Central memory CD8-positive, alpha-beta T cell (primary cell): ENCODE measurements at regions not wholly inside any gene's neighbourhood (a gene's known extent, or its start where the extent isn't known, plus 50 kb on each side); places are given as distances from the start of the nearest gene placed in this dataset.

ENCODE experiments used
- ATAC-seq: fragments of 150-1000 bp; cut with Tn5 transposase; replicated peaks from 2 replicates; pipeline ENCODE4 v1.10.0; 2022; ENCODE audit warnings: mild to moderate bottlenecking, moderate FRiP score, moderate number of reproducible peaks; ENCODE audit not compliant: poor library complexity, severe bottlenecking; ENCODE audit errors: extremely low read depth
- DNase-seq, 2 donors: peaks; one replicate each; pipeline ENCODE4 v3.0.0; 2021; ENCODE audit warnings: low spot score in 2 of 2
- H3K27ac Mint-ChIP-seq: one replicate; pipeline ENCODE4 v1.8.0; 2022; ENCODE audit warnings: low read depth, mild to moderate bottlenecking, moderate library complexity, mixed read lengths
- H3K27me3 Mint-ChIP-seq: one replicate; pipeline ENCODE4 v1.8.0; 2022; ENCODE audit warnings: mixed read lengths
- H3K36me3 Mint-ChIP-seq: one replicate; pipeline ENCODE4 v1.8.0; 2022; ENCODE audit warnings: mild to moderate bottlenecking, moderate library complexity, mixed read lengths; ENCODE audit not compliant: insufficient read depth
- H3K4me1 Mint-ChIP-seq: one replicate; pipeline ENCODE4 v1.8.0; 2022; ENCODE audit warnings: mixed read lengths
- H3K4me3 Mint-ChIP-seq: one replicate; pipeline ENCODE4 v1.8.0; 2022; ENCODE audit warnings: mild to moderate bottlenecking, moderate library complexity, mixed read lengths
- H3K9me3 Mint-ChIP-seq: one replicate; pipeline ENCODE4 v1.8.0; 2022; ENCODE audit warnings: mixed read lengths

DNA sequence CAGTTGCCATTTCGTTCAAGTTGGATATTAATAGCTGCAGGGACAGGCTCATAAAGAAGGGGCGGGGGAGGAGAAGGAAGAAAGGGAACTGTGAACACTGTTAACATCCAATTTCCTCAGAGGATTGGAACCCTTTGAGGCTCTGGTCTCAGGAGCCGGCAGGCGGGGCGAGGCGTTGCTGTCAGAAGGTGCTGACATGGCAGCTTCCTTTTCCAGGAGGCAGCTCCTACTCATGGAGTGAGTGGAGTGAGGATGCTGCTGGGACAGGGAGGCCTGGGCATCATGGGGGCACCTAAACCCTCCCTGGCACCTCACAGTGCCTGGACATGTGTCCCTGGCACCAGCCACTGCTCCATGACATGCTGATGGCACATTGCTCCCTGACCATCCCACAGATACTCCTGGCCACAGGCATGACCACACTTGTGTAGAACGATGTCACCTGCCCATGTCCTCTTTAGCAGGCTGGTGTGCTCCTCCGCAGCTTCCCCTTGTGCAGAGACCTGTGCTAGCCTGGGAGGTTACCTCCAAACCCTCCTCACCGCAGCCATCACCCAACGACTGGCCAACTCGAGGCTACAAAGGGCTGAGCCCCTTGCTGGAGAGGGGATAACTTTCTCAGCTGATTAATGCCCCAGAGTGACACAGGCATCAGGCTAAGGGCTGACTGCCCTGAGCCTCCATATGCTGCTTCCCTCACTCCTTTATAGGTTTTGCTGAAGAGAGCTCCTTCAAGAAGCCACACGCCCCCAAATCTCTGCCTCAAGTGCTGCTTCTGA, 79.6 kb upstream of the NECTIN1 start:
- DNase-seq (no peak), ATAC-seq (no peak)
- Mint-ChIP-seq H3K36me3 (no peaks in the 10 kb centered on the region), H3K27me3 (peaks cover 50% of the 10 kb centered on the region), H3K27ac (no peak overlapping the region), H3K4me3 (no peak overlapping the region), H3K4me1 (no peaks in the 10 kb centered on the region), H3K9me3 (no peaks in the 10 kb centered on the region)

DNA sequence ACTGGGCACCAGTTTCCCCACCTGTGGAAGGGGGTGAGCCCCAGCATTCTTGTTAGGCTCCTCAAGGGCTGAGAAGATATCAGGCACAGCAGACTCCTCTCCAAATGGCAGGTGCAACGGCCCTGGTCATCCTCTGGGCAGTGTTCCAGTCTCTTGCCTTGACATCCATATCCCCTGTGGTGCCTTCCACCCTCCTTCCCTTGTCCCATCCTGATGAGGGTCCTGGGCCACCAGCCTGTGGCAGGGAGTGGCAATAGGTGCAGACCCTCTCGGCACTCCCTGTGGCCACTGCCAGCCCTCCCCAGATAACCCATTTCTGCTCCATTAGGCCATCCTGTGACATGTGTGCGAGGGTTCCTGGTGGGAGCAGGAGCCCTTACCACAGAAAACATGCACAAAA, 78.8 kb upstream of the NECTIN1 start:
- H3K4me1 Mint-ChIP-seq, result no peaks in the 10 kb centered on the region
- ATAC-seq, result no peak
- H3K9me3 Mint-ChIP-seq, result no peaks in the 10 kb centered on the region
- no peak overlapping the region for H3K27ac Mint-ChIP-seq
- no peaks in the 10 kb centered on the region for H3K36me3 Mint-ChIP-seq
- H3K4me3 Mint-ChIP-seq, result no peak overlapping the region
- peaks cover 50% of the 10 kb centered on the region for H3K27me3 Mint-ChIP-seq
- no peak for DNase-seq

DNA sequence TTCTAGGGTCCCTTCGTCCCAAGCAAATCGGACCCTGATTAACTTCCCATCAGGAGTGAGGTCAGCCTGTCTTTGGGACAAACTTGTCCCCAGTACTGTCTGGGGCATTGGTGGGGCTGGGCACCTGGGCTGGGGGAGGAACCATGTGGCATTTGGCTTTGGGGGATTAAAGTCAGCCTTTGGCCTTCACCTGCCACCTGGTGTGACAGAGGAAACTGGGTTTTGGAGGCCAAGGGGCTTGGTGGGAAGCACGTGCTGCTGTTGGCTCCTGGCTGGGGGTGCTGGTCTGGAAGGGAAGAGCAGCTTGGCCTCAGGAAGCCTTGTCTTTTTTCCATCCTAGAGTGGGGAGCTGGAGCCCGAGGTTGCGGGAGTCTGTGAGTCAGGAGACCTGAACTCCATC, 78.4 kb upstream of the NECTIN1 start:
- Mint-ChIP-seq H3K36me3 (no peaks in the 10 kb centered on the region), H3K4me1 (no peaks in the 10 kb centered on the region), H3K27ac (no peak overlapping the region), H3K9me3 (no peaks in the 10 kb centered on the region), H3K4me3 (no peak overlapping the region), H3K27me3 (peaks cover 50% of the 10 kb centered on the region)
- DNase-seq, result no peak
- no peak for ATAC-seq

DNA sequence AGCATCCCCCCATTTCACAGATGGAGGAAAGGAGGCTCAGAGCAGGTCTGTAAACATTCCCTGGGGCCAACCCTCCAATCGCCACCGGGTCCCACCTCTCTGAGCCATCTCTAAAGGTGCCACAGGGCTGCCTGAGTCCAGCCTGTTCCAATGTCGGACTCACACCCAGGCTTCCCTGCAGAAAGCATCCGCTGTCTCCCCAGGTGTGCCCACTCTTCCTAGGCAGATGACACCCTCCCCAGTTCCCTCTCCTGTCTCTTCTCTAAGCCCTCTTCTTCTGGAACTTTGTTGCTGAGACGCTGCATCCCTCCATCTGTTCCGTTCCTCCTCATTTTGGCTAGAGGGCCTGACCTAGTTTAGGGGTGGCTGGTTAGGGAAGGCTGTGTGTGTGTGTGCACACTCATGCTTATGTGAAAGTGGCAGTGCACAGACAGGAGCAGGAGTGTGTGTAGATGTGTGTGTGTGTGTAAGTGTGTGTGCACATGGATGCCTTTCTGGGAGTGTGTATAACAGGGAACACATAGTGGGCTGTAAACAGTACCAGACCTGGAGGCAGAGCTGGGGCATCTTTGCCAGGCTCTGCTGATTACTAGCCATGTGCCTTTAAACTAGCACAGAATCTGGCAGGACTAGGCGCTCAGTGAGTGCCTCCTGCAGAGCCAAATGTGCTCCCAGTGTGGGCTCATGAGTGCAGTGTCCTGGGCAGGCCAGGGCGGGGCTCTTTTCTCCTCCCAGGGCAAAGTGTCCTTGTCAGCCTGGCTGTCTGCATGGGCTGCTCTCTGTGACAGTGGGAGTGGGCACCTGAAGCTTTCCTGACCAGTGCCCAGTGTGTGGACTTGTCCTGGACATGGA, 77.3 kb upstream of the NECTIN1 start:
- Mint-ChIP-seq H3K36me3 (no peaks in the 10 kb centered on the region), H3K9me3 (no peaks in the 10 kb centered on the region), H3K27ac (no peak overlapping the region), H3K4me3 (no peak overlapping the region), H3K4me1 (no peaks in the 10 kb centered on the region), H3K27me3 (peaks cover 47% of the 10 kb centered on the region)
- DNase-seq, result no peak
- no peak for ATAC-seq

DNA sequence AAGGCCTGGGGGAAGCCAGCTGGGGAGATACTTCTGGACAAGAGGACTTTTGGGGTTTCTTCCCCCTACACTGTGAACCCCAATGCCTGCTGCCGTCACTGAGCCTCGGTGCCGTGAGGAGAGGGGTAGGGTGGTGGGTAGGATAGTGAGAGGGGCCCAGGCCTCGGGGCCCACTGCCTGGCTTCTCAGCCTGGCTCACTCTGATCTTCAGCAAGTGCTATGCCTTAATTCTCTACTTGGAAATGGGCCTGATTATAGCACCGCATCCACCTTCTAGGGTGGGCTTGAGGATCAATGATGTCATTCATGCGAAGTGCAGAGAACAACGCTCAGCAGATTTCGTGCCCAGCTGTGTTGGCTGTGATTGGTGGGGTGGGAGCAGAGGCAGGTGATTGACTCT, 76.7 kb upstream of the NECTIN1 start:
- H3K27me3 Mint-ChIP-seq, result peaks cover 49% of the 10 kb centered on the region

DNA sequence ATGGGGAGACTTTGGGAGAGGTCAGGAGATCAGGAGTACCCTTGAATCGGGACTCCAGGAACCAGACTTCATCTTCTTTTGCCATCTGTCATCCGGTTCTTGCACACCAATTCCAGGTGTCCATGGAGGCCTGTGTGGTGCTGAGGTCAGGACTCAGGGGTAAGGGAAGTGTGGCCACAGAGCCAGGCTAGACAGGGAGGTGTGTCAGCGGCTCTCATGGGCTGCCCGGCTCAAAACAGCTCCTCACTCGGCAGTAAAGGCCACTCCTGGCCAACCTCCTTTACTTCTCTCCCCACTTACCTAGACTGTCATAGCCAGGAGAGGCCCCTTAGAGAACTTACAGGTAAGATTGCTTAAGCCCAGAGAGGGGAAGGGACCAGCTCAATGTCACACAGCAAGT, 75.7 kb upstream of the NECTIN1 start:
- Mint-ChIP-seq H3K4me1 (no peaks in the 10 kb centered on the region), H3K36me3 (no peaks in the 10 kb centered on the region), H3K27ac (no peak overlapping the region), H3K27me3 (peaks cover 45% of the 10 kb centered on the region), H3K9me3 (no peaks in the 10 kb centered on the region), H3K4me3 (no peak overlapping the region)
- ATAC-seq (no peak), DNase-seq (no peak)

More for the DNA sequence above, 76.7 kb upstream of the NECTIN1 start:
- H3K36me3 Mint-ChIP-seq, result no peaks in the 10 kb centered on the region
- no peaks in the 10 kb centered on the region for H3K4me1 Mint-ChIP-seq
- no peak overlapping the region for H3K27ac Mint-ChIP-seq
- ATAC-seq (no peak), DNase-seq (no peak)
- H3K4me3 Mint-ChIP-seq, result no peak overlapping the region
- H3K9me3 Mint-ChIP-seq, result no peaks in the 10 kb centered on the region

DNA sequence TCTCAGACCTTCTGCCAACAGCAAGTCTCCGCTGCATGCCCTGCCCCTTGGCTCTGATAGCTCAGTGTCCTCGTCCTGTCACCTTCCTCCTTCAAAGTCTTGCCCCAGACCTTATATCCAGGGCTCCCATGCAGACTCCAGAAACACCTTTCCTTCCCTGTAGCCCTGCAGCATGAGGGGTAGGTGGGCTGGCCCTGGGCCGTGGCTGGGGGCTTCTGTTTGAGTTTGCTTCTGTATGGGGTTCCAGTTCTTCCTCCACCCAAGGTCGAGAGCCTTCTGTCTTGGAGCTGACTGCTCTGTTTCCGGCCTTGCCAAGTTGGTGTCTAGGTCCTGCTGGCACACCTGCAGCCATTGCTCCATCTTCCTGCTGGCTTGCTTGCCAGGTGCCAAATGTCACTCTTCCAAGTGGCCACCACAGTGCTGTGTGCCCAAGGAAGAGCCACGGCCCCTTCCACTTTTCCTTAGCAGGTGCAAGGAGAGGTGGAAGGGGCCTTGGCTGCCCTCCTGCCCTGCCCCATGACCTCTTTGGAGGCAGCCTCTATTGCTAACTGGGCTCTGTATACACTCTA, 74.8 kb upstream of the NECTIN1 start:
- peaks cover 45% of the 10 kb centered on the region for H3K27me3 Mint-ChIP-seq
- no peak overlapping the region for H3K27ac Mint-ChIP-seq
- H3K9me3 Mint-ChIP-seq, result no peaks in the 10 kb centered on the region
- no peak for ATAC-seq
- no peak for DNase-seq
- no peak overlapping the region for H3K4me3 Mint-ChIP-seq
- H3K4me1 Mint-ChIP-seq, result no peaks in the 10 kb centered on the region
- H3K36me3 Mint-ChIP-seq, result no peaks in the 10 kb centered on the region

DNA sequence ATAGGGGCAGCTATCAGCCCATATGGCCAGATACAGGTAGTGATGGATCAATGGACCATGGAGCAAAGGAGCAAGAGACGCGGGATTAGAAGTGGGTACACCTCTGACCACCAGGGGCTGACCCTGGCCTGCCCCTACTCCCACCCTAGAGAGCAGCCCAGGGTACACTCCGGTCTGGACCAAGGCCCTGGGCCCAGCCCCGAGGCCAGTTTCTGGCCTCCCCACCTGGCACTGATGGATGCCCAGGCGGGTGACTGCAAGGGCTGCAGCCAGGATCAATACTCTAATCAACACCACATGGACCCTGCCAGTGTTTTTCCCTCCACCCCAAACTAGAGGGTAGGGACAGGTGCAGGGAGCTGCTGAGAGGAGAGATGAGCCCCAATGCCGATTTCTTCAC, 74.1 kb upstream of the NECTIN1 start:
- no peaks in the 10 kb centered on the region for H3K9me3 Mint-ChIP-seq
- H3K4me1 Mint-ChIP-seq, result no peaks in the 10 kb centered on the region
- H3K36me3 Mint-ChIP-seq, result no peaks in the 10 kb centered on the region
- DNase-seq, result no peak
- H3K4me3 Mint-ChIP-seq, result no peak overlapping the region
- H3K27ac Mint-ChIP-seq, result no peak overlapping the region
- H3K27me3 Mint-ChIP-seq, result peaks cover 42% of the 10 kb centered on the region
- no peak for ATAC-seq

DNA sequence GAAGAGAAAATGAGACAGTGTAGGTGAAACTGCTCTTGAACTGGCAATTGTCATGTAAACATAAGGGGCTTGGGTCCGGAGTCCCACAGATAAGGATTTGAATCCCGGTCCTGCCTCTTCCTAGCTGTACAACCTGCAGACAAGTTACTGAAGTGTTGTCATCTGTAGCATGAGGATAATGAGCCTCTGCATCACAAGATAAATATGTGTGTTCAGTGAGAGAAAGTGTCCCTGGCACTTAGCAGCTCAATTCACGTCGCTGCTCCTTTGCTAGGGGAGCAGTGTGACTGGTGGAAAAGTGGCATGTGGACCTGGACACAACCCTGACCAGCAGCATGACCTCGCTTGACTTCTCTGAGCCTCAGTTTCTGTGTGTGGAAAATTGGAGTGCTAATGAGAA, 73.7 kb upstream of the NECTIN1 start:
- H3K36me3 Mint-ChIP-seq, result no peaks in the 10 kb centered on the region
- H3K4me1 Mint-ChIP-seq, result no peaks in the 10 kb centered on the region
- H3K27me3 Mint-ChIP-seq, result peaks cover 45% of the 10 kb centered on the region
- no peak for DNase-seq
- no peaks in the 10 kb centered on the region for H3K9me3 Mint-ChIP-seq
- no peak for ATAC-seq
- no peak overlapping the region for H3K4me3 Mint-ChIP-seq
- no peak overlapping the region for H3K27ac Mint-ChIP-seq

DNA sequence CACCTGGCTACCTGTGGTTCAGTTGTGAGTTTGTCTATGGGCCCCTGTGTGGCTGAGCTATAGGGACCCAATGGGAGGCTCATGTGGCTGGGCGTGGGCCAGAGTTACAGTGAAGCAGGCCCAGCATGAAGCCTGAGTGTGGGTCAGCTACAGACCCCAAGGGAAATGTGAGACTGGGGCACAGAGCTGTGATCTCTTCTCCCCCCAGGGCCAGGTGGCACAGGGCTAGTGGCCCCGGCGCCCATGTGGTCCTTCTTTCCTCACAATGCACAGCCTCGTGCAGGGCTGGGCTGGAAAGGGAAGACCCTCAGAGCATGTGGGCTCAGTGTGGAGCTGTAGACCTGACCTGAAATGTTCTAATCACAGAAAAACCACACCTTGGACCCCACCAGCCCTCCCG, 71.6 kb upstream of the NECTIN1 start:
- ATAC-seq (no peak), DNase-seq (no peak)
- no peaks in the 10 kb centered on the region for H3K9me3 Mint-ChIP-seq
- no peaks in the 10 kb centered on the region for H3K36me3 Mint-ChIP-seq
- no peak overlapping the region for H3K27ac Mint-ChIP-seq
- peaks cover 62% of the 10 kb centered on the region for H3K27me3 Mint-ChIP-seq
- H3K4me3 Mint-ChIP-seq, result no peak overlapping the region
- no peaks in the 10 kb centered on the region for H3K4me1 Mint-ChIP-seq

DNA sequence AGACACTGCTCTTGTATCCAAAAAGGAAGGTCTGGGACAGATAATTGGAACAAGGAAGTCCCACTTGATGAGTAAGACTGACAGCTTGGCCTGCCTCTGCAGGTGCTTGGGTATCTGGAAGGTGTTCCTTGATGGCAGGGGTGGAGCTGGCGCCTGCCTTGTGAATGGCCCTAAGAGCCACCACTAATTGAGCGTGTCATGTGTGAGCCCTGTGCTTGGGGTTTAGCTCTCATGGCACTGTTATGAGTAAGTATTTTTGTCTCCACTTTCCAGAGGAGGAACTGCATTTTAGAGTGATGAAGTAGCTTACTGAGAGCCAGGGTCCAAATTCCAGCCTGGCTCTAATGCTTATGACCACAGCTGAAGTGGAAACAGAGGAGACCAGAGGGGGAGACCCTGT, 71.2 kb upstream of the NECTIN1 start:
- ATAC-seq (no peak), DNase-seq (no peak)
- no peaks in the 10 kb centered on the region for H3K36me3 Mint-ChIP-seq
- no peaks in the 10 kb centered on the region for H3K9me3 Mint-ChIP-seq
- no peak overlapping the region for H3K4me3 Mint-ChIP-seq
- H3K27ac Mint-ChIP-seq, result no peak overlapping the region
- H3K27me3 Mint-ChIP-seq, result peaks cover 62% of the 10 kb centered on the region
- H3K4me1 Mint-ChIP-seq, result no peaks in the 10 kb centered on the region

DNA sequence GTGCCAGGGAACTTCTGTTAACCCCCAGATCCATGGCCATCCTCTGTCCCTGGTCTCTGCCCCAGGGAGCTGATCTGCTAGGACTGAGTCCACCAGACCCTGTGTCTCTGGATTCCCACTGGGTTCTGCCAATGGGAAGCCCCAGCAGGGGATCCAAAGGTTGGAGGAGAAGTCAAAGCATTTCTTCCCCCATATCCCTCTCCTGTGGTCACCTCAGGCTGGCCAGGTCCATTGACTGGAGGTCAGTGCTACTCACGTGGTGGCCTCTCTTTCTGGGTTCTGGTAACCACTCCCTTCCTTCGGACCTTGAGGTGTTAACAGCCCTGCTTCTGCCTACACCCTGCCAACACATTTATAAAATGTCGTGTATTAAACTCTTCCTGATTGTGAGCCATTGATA, 69.7 kb upstream of the NECTIN1 start:
- ATAC-seq (no peak), DNase-seq (no peak)
- H3K27me3 Mint-ChIP-seq, result peaks cover 72% of the 10 kb centered on the region
- H3K9me3 Mint-ChIP-seq, result no peaks in the 10 kb centered on the region
- H3K4me1 Mint-ChIP-seq, result no peaks in the 10 kb centered on the region
- H3K4me3 Mint-ChIP-seq, result no peak overlapping the region
- H3K27ac Mint-ChIP-seq, result no peak overlapping the region
- H3K36me3 Mint-ChIP-seq, result no peaks in the 10 kb centered on the region

DNA sequence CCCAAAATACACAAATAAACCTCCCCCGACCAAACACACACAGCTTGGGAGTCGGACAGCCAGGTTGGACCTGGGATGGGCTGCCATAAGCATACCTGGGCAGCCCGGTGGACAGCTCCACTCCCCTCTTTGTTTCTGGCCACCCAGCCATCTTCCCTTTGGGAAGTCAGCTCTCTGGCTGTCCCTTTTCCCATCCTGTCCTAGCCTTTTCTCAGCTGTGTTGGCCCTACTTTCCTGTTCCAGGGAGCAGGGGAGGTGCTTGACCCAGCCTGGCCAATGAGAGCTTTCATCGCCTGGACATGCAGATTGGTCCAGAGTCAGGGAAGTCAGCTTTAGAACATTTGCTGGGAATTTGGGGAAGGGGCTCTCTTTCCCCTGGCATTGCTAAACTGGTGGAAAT, 68.7 kb upstream of the NECTIN1 start:
- H3K27ac Mint-ChIP-seq, result no peak overlapping the region
- no peaks in the 10 kb centered on the region for H3K36me3 Mint-ChIP-seq
- H3K9me3 Mint-ChIP-seq, result no peaks in the 10 kb centered on the region
- H3K27me3 Mint-ChIP-seq, result peaks cover 82% of the 10 kb centered on the region
- H3K4me3 Mint-ChIP-seq, result no peak overlapping the region
- H3K4me1 Mint-ChIP-seq, result no peaks in the 10 kb centered on the region
- DNase-seq (no peak), ATAC-seq (no peak)
